A549 (cell line): ENCODE measurements at regions not wholly inside any gene's neighbourhood (a gene's known extent, or its start where the extent isn't known, plus 50 kb on each side); places are given as distances from the start of the nearest gene placed in this dataset.
A peak's percentile ranks its signal among the peaks of the same experiment; 100 is the strongest.

ENCODE experiments used
- ATAC-seq, 2 experiments: fragments of 200-7000 bp in 1 of 2; fragments of >200 bp in 1 of 2; cut with Nextera tagmentation in 1 of 2; cut with Tn5 transposase in 1 of 2; 3 replicates each; pipeline versions ENCODE4 v1.8.0 to v1.9.1; 2018 to 2020; ENCODE audit warnings: mild to moderate bottlenecking in 1 of 2, moderate library complexity in 1 of 2
- CTCF ChIA-PET: fragments of 300-600 bp; sonication (Branson Sonifier 250); formaldehyde crosslinking; extraction: SDS; loops from one replicate; lab custom pipeline; 2021; ENCODE audit warnings: antibody characterized with exemption, inconsistent platforms; lab: Yijun Ruan, JAX
- POLR2A ChIA-PET: fragments of 350-600 bp; formaldehyde crosslinking; extraction: SDS; loops from one replicate; lab custom pipeline; 2021; ENCODE audit warnings: antibody characterized with exemption, inconsistent platforms; lab: Yijun Ruan, JAX
- DNase-seq, 2 experiments: peaks; one replicate each; pipeline versions ENCODE4 v3.0.0 to v3.0.0-alpha.2; 2011 to 2016; ENCODE audit warnings: low read depth in 1 of 2, low spot score in 1 of 2
- FAIRE-seq: peaks from 2 replicates; lab custom pipeline; 2011; peaks lifted over from hg19 to GRCh38; lab: Jason Lieb, UNC
- H3K27ac ChIP-seq, 2 experiments: fragments of >200 bp; sonication (Bioruptor Twin); formaldehyde crosslinking; 3 replicates each; pipeline ENCODE4 v1.5.1; 2016 to 2017
- H3K4me1 ChIP-seq: fragments of >200 bp; sonication (Bioruptor Twin); formaldehyde crosslinking; 3 replicates; pipeline ENCODE4 v1.6.1; 2016
- H3K4me2 ChIP-seq: fragments of >200 bp; sonication (Bioruptor Twin); formaldehyde crosslinking; 3 replicates; pipeline ENCODE4 v1.6.1; 2016
- H3K4me3 ChIP-seq: fragments of >200 bp; sonication (Bioruptor Twin); formaldehyde crosslinking; 3 replicates; pipeline ENCODE4 v1.5.1; 2016
- H3K9me3 ChIP-seq: fragments of >200 bp; sonication (Bioruptor Twin); formaldehyde crosslinking; 3 replicates; pipeline ENCODE4 v1.6.1; 2016
- BHLHE40 ChIP-seq: IDR thresholded peaks from 2 replicates; pipeline ENCODE4 v1.6.1; 2012; ENCODE audit warnings: low read depth, low read length, inconsistent platforms
- CBX2 ChIP-seq: fragments of 200-600 bp; sonication (generic); IDR thresholded peaks from 2 replicates; pipeline ENCODE4 v1.6.1; 2016; ENCODE audit warnings: low read depth, mild to moderate bottlenecking, borderline replicate concordance
- CBX8 ChIP-seq: fragments of 200-600 bp; sonication (generic); IDR thresholded peaks from 2 replicates; pipeline ENCODE4 v1.6.1; 2016
- CHD2 ChIP-seq: fragments of 150-350 bp; IDR thresholded peaks from 2 replicates; pipeline ENCODE4 v1.6.1; 2014; ENCODE audit warnings: low read length; ENCODE audit not compliant: partially characterized antibody
- CHD4 ChIP-seq: fragments of 200-600 bp; sonication (generic); IDR thresholded peaks from 2 replicates; pipeline ENCODE4 v1.6.1; 2016; ENCODE audit warnings: antibody characterized with exemption, mild to moderate bottlenecking, borderline replicate concordance
- ELK1 ChIP-seq: fragments of 150-350 bp; IDR thresholded peaks from 2 replicates; pipeline ENCODE4 v1.6.1; 2014; ENCODE audit warnings: low read depth, mild to moderate bottlenecking, low read length
- GATA3 ChIP-seq: IDR thresholded peaks from 2 replicates; pipeline ENCODE4 v1.6.1; 2012; ENCODE audit warnings: borderline replicate concordance
- HEYL ChIP-seq: fragments of 250-450 bp; sonication (Bioruptor Pico); IDR thresholded peaks from 2 replicates; pipeline ENCODE4 v1.8.0; 2021; ENCODE audit warnings: mild to moderate bottlenecking, moderate library complexity
- HMGXB4 ChIP-seq: fragments of 250-450 bp; sonication (Bioruptor Pico); IDR thresholded peaks from 2 replicates; pipeline ENCODE4 v1.5.0; 2021; ENCODE audit warnings: mild to moderate bottlenecking, moderate library complexity, borderline replicate concordance
- HOXA7 ChIP-seq: fragments of 250-450 bp; sonication (Bioruptor Pico); IDR thresholded peaks from 2 replicates; pipeline ENCODE4 v1.5.0; 2020; ENCODE audit warnings: mild to moderate bottlenecking, moderate library complexity
- KDM5A ChIP-seq: fragments of 200-600 bp; sonication (generic); IDR thresholded peaks from 2 replicates; pipeline ENCODE4 v1.6.1; 2016; ENCODE audit warnings: antibody characterized with exemption, mild to moderate bottlenecking
- MAFK ChIP-seq: fragments of 450-650 bp; IDR thresholded peaks from 2 replicates; pipeline ENCODE4 v1.6.1; 2014; ENCODE audit not compliant: partially characterized antibody
- MAX ChIP-seq: IDR thresholded peaks from 2 replicates; pipeline ENCODE4 v1.6.1; 2012
- MAZ ChIP-seq: fragments of 150-350 bp; IDR thresholded peaks from 2 replicates; pipeline ENCODE4 v1.6.1; 2014; ENCODE audit warnings: antibody characterized with exemption, low read depth, low read length, borderline replicate concordance
- NR3C1 ChIP-seq: fragments of >200 bp; sonication (Bioruptor Twin); formaldehyde crosslinking; IDR thresholded peaks from 3 replicates; pipeline ENCODE4 v1.6.1; 2017
- PHF8 ChIP-seq: fragments of 200-600 bp; sonication (generic); IDR thresholded peaks from 2 replicates; pipeline ENCODE4 v1.6.1; 2016; ENCODE audit warnings: low read depth, mild to moderate bottlenecking, antibody characterized with exemption, moderate library complexity, borderline replicate concordance
- POLR2AphosphoS2 ChIP-seq: conservative IDR thresholded peaks from 2 replicates; pipeline ENCODE4 v1.6.1; 2012; ENCODE audit warnings: low read length, improper control_type of control experiment, inconsistent platforms
- TFCP2L1 ChIP-seq: fragments of 250-450 bp; sonication (Bioruptor Pico); IDR thresholded peaks from 2 replicates; pipeline ENCODE4 v1.5.0; 2021; ENCODE audit warnings: mild to moderate bottlenecking
- ZC3H11A ChIP-seq: fragments of 450-650 bp; IDR thresholded peaks from 2 replicates; pipeline ENCODE4 v1.6.1; 2014; ENCODE audit warnings: antibody characterized with exemption, mild to moderate bottlenecking
- ZFP36 ChIP-seq: fragments of 450-650 bp; IDR thresholded peaks from 2 replicates; pipeline ENCODE4 v1.6.1; 2014; ENCODE audit warnings: borderline replicate concordance; ENCODE audit not compliant: partially characterized antibody
- WGBS: methylation state at CpG from one replicate; pipeline ENCODE4 v1.1.6; 2017; ENCODE audit errors: missing lambda C conversion rate; 5-methylcytosine and 5-hydroxymethylcytosine counted together

- FAIRE-seq (no peak), ATAC-seq (no peak), DNase-seq (no peak)
- Histone ChIP-seq H3K9me3 (no peaks in the 10 kb centered on the region), H3K4me1 (no peaks in the 10 kb centered on the region), H3K27ac (no peak overlapping the region), H3K4me3 (no peak overlapping the region), H3K4me2 (no peak overlapping the region)
- WGBS: 0% methylated on average over 2 of the region's 2 CpGs
- ChIA-PET POLR2A (no interaction called here), CTCF (no interaction called here)
- TF ChIP-seq NR3C1: no peak
- no peak for TF ChIP-seq KDM5A
- no peak for TF ChIP-seq CHD2
These were observed 294.8 kb upstream of the ADAMTS5 start for GRCh38 chr21:27261676-27262075.

GRCh38 chr21:27260728-27261127 lies 293.8 kb upstream of the ADAMTS5 start:
- no peak overlapping the region for H3K27ac ChIP-seq
- 0% methylated on average over 2 of the region's 2 CpGs for WGBS
- DNase-seq (no peak), FAIRE-seq (no peak), ATAC-seq (no peak)
- POLR2A ChIA-PET: no interaction called here
- H3K4me2 ChIP-seq: no peak overlapping the region
- CTCF ChIA-PET: no interaction called here
- TF ChIP-seq BHLHE40 (no peak), ZC3H11A (peak; percentile 61)
- no peaks in the 10 kb centered on the region for H3K9me3 ChIP-seq
- H3K4me1 ChIP-seq: no peaks in the 10 kb centered on the region
- H3K4me3 ChIP-seq: no peak overlapping the region

- no peak overlapping the region for H3K4me2 ChIP-seq
- WGBS: 27% methylated on average over 10 of the region's 10 CpGs
- TF ChIP-seq MAFK: peak; percentile 52
- TF ChIP-seq MAZ: no peak
- FAIRE-seq (no peak), ATAC-seq (no peak), DNase-seq (no peak)
- H3K9me3 ChIP-seq: no peaks in the 10 kb centered on the region
- no peak overlapping the region for H3K4me3 ChIP-seq
- H3K27ac ChIP-seq: no peak overlapping the region
- ChIA-PET POLR2A (no interaction called here), CTCF (interaction anchor here (0.6 kb wide), 1 partner anchor 1390 kb away, joined by 4 read pairs; no protein-coding TSS in a partner anchor)
- no peaks in the 10 kb centered on the region for H3K4me1 ChIP-seq
These were observed 292.0 kb upstream of the ADAMTS5 start for GRCh38 chr21:27258742-27259448.

GRCh38 chr21:27257908-27258556 lies 291.1 kb upstream of the ADAMTS5 start:
- TF ChIP-seq ELK1 (no peak), GATA3 (no peak), HEYL (CRISPR knock-in tag) (no peak), PHF8 (no peak), CBX8 (no peak)
- whole genome bisulfite sequencing: 4% methylated on average over 3 of the region's 3 CpGs
- H3K4me3 ChIP-seq: no peak overlapping the region
- ATAC-seq (no peak), FAIRE-seq (no peak), DNase-seq (no peak)
- POLR2A ChIA-PET: no interaction called here
- no peaks in the 10 kb centered on the region for H3K9me3 ChIP-seq
- H3K4me2 ChIP-seq: no peak overlapping the region
- H3K4me1 ChIP-seq: no peaks in the 10 kb centered on the region
- CTCF ChIA-PET: no interaction called here
- no peak overlapping the region for H3K27ac ChIP-seq

- TF ChIP-seq ZFP36 (no peak), POLR2AphosphoS2 (no peak), HMGXB4 (CRISPR knock-in tag) (no peak), CBX2 (no peak), TFCP2L1 (no peak), MAX (no peak), CHD2 (no peak), CHD4 (no peak), HOXA7 (no peak)
- POLR2A ChIA-PET: no interaction called here
These were observed 290.3 kb upstream of the ADAMTS5 start for GRCh38 chr21:27257226-27257625.

More at GRCh38 chr21:27257226-27257625, 290.3 kb upstream of the ADAMTS5 start:
- CTCF ChIA-PET: no interaction called here
- DNase-seq: no peak
- Histone ChIP-seq H3K4me3 (no peak overlapping the region), H3K27ac (no peak overlapping the region), H3K4me1 (no peaks in the 10 kb centered on the region), H3K9me3 (no peaks in the 10 kb centered on the region), H3K4me2 (no peak overlapping the region)
- no peak for FAIRE-seq
- no peak for ATAC-seq
- 3% methylated on average over 6 of the region's 6 CpGs for WGBS
